ENCODE measurements at regions not wholly inside any gene's neighbourhood (a gene's known extent, or its start where the extent isn't known, plus 50 kb on each side); places are given as distances from the start of the nearest gene placed in this dataset.

GRCh38 chrX:27924718-27925117, 56.5 kb downstream of the DCAF8L1 start:
- no peak for DNase-seq (ENCODE audit: low read depth)
- TF ChIP-seq, protein P1, sequence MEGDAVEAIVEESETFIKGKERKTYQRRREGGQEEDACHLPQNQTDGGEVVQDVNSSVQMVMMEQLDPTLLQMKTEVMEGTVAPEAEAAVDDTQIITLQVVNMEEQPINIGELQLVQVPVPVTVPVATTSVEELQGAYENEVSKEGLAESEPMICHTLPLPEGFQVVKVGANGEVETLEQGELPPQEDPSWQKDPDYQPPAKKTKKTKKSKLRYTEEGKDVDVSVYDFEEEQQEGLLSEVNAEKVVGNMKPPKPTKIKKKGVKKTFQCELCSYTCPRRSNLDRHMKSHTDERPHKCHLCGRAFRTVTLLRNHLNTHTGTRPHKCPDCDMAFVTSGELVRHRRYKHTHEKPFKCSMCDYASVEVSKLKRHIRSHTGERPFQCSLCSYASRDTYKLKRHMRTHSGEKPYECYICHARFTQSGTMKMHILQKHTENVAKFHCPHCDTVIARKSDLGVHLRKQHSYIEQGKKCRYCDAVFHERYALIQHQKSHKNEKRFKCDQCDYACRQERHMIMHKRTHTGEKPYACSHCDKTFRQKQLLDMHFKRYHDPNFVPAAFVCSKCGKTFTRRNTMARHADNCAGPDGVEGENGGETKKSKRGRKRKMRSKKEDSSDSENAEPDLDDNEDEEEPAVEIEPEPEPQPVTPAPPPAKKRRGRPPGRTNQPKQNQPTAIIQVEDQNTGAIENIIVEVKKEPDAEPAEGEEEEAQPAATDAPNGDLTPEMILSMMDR (IDR thresholded peaks at IDR 0.05; ENCODE audit: control insufficient read depth, extremely low read depth, insufficient read depth), result no peak
- H3K4me3 ChIP-seq (ENCODE audit: low read depth, low read length), result no peak overlapping the region

GRCh38 chrX:27924261-27924660, 57.0 kb downstream of the DCAF8L1 start:
- no peak overlapping the region for H3K4me3 ChIP-seq (ENCODE audit: low read depth, low read length)
- TF ChIP-seq, protein P1 (IDR thresholded peaks at IDR 0.05; ENCODE audit: control insufficient read depth, extremely low read depth, insufficient read depth), result no peak
- no peak for DNase-seq (ENCODE audit: low read depth)

DNA sequence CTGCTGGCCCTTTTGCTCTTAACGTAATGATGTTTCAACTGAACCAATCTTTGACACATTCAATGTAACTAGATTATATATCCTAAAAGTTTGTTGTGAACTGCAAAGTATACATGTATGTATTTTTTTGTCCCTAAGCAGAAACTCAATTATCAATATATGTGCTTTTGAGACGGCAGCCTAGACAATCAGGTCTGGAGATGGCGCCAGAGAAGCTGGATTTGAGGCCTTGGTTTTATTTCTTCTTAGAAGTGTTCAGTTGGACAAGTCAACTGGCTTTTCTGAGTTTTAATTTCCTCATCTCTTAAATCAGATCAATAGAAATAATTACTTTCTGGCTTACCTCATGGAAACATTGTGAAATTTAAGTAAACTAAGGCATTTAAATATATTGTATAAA, 62.5 kb downstream of the DCAF8L1 start:
- peak; percentile 0 for DNase-seq (ENCODE audit: low read depth)
- TF ChIP-seq, protein P1 (IDR thresholded peaks at IDR 0.05; ENCODE audit: control insufficient read depth, extremely low read depth, insufficient read depth), result peak; percentile 35
- no peak overlapping the region for H3K4me3 ChIP-seq (ENCODE audit: low read depth, low read length)

- TF ChIP-seq, protein P1 (IDR thresholded peaks at IDR 0.05; ENCODE audit: control insufficient read depth, extremely low read depth, insufficient read depth), result no peak
These were observed 63.3 kb downstream of the DCAF8L1 start for GRCh38 chrX:27917713-27918500.

GRCh38 chrX:27915617-27916016, 65.6 kb downstream of the DCAF8L1 start:
- no peak for DNase-seq (ENCODE audit: low read depth)
- TF ChIP-seq, protein P1 (IDR thresholded peaks at IDR 0.05; ENCODE audit: control insufficient read depth, extremely low read depth, insufficient read depth), result no peak
- no peak overlapping the region for H3K4me3 ChIP-seq (ENCODE audit: low read depth, low read length)

More at GRCh38 chrX:27917713-27918500, 63.3 kb downstream of the DCAF8L1 start:
- no peak overlapping the region for H3K4me3 ChIP-seq (ENCODE audit: low read depth, low read length)
- no peak for DNase-seq (ENCODE audit: low read depth)

DNA sequence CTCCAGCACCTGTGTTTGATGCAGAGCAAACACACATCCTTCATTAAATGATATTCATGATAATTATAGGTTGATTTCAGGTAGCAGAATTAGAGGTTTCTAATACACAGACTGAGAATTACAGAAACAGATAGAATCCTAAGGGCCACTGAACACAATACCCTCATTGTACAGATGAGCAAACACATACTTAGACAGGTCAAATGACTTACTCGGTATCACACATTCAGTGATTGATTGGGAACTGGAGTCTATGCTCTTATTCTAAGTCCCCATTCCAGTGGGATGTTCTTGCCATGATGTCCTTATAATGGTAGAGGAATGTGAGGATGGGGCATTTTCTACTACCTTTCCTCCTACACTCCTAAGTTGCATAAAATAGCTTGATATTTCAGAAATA, 70.8 kb downstream of the DCAF8L1 start:
- TF ChIP-seq, protein P1 (IDR thresholded peaks at IDR 0.05; ENCODE audit: control insufficient read depth, extremely low read depth, insufficient read depth), result no peak
- no peak overlapping the region for H3K4me3 ChIP-seq (ENCODE audit: low read depth, low read length)
- no peak for DNase-seq (ENCODE audit: low read depth)

- H3K4me3 ChIP-seq (ENCODE audit: low read depth, low read length), result no peak overlapping the region
- TF ChIP-seq, protein P1 (IDR thresholded peaks at IDR 0.05; ENCODE audit: control insufficient read depth, extremely low read depth, insufficient read depth), result no peak
- no peak for DNase-seq (ENCODE audit: low read depth)
These were observed 77.3 kb downstream of the DCAF8L1 start for GRCh38 chrX:27903960-27904359.
